NCI-H2029 treated with DMSO at 0.1 percent for 48 hours (cell line): ENCODE measurements at regions not wholly inside any gene's neighbourhood (a gene's known extent, or its start where the extent isn't known, plus 50 kb on each side); places are given as distances from the start of the nearest gene placed in this dataset.
A peak's percentile ranks its signal among the peaks of the same experiment; 100 is the strongest.
"Not testable (repeated sequence)": the region's sequence is repeated elsewhere in the genome, so short reads cannot be mapped to it uniquely, and the experiment has no call there.

Experiments used
- DNase-seq: peaks from one replicate; lab custom pipeline; 2025; lab: John Stamatoyannopoulos, UW

GRCh38 chr5:20370061-20370460, 382.1 kb upstream of the CDH18 start:
- no peak for DNase-seq

- DNase-seq: no peak
Measured at GRCh38 chr5:20369518-20369885, 381.5 kb upstream of the CDH18 start.

GRCh38 chr5:20368571-20369517, 380.8 kb upstream of the CDH18 start:
- no peak for DNase-seq

GRCh38 chr5:20367178-20367577, 379.2 kb upstream of the CDH18 start:
- peak; percentile 89 for DNase-seq

GRCh38 chr5:20360263-20360662, 372.3 kb upstream of the CDH18 start:
- peak; percentile 80 for DNase-seq

GRCh38 chr5:20359377-20359776, 371.4 kb upstream of the CDH18 start:
- no peak for DNase-seq

- DNase-seq: no peak
Measured at GRCh38 chr5:20353499-20353898, 365.5 kb upstream of the CDH18 start.

GRCh38 chr5:20351849-20352248, 363.8 kb upstream of the CDH18 start:
- DNase-seq: no peak

- DNase-seq: no peak
Measured at GRCh38 chr5:20348321-20348720, 360.3 kb upstream of the CDH18 start.

- no peak for DNase-seq
Measured at GRCh38 chr5:20347334-20347733, 359.3 kb upstream of the CDH18 start.

- DNase-seq: no peak
Measured at GRCh38 chr5:20340126-20340525, 352.1 kb upstream of the CDH18 start.

- no peak for DNase-seq
Measured at GRCh38 chr5:20335978-20336377, 348.0 kb upstream of the CDH18 start.

- no peak for DNase-seq
Measured at GRCh38 chr5:20331826-20332225, 343.8 kb upstream of the CDH18 start.

- DNase-seq: no peak
Measured at GRCh38 chr5:20323323-20323722, 335.3 kb upstream of the CDH18 start.

- DNase-seq: no peak
Measured at GRCh38 chr5:20307391-20307790, 319.4 kb upstream of the CDH18 start.

GRCh38 chr5:20305463-20305862, 317.5 kb upstream of the CDH18 start:
- DNase-seq: no peak

- DNase-seq: not testable (repeated sequence)
Measured at GRCh38 chr5:20304570-20304969, 316.6 kb upstream of the CDH18 start.

- no peak for DNase-seq
Measured at GRCh38 chr5:20300110-20300509, 312.1 kb upstream of the CDH18 start.

- no peak for DNase-seq
Measured at GRCh38 chr5:20294696-20295095, 306.7 kb upstream of the CDH18 start.

GRCh38 chr5:20291766-20292165, 303.8 kb upstream of the CDH18 start:
- no peak for DNase-seq

- no peak for DNase-seq
Measured at GRCh38 chr5:20287640-20288039, 299.6 kb upstream of the CDH18 start.

- no peak for DNase-seq
Measured at GRCh38 chr5:20286512-20286911, 298.5 kb upstream of the CDH18 start.

- DNase-seq: no peak
Measured at GRCh38 chr5:20276959-20277263, 288.9 kb upstream of the CDH18 start.
